Calu3 (cell line): ENCODE measurements at regions not wholly inside any gene's neighbourhood (a gene's known extent, or its start where the extent isn't known, plus 50 kb on each side); places are given as distances from the start of the nearest gene placed in this dataset.

Source experiments
- BruUV-seq: library from RNA; stranded (reverse); fragments of 400-500 nt; replicated peaks from 2 replicates; lab custom pipeline; 2021; lab: Mats Ljungman, UMichigan
- CTCF ChIA-PET: fragments of 300-600 bp; sonication (Branson Sonifier 250); formaldehyde crosslinking; loops from one replicate; lab custom pipeline; 2022; ENCODE audit warnings: antibody characterized with exemption; lab: Charles Lee
- DNase-seq: peaks from one replicate; pipeline ENCODE4 v3.0.0; 2022
- H3K27ac Mint-ChIP-seq: one replicate; pipeline ENCODE4 v1.8.0; 2022; ENCODE audit warnings: mixed read lengths; ENCODE audit not compliant: unreplicated experiment
- H3K27me3 Mint-ChIP-seq: one replicate; pipeline ENCODE4 v1.8.0; 2022; ENCODE audit warnings: mixed read lengths; ENCODE audit not compliant: unreplicated experiment
- H3K36me3 Mint-ChIP-seq: one replicate; pipeline ENCODE4 v1.8.0; 2022; ENCODE audit warnings: mild to moderate bottlenecking, moderate library complexity, mixed read lengths; ENCODE audit not compliant: insufficient read depth, unreplicated experiment
- H3K4me1 Mint-ChIP-seq: one replicate; pipeline ENCODE4 v1.8.0; 2022; ENCODE audit warnings: mild to moderate bottlenecking, low read depth, mixed read lengths; ENCODE audit not compliant: unreplicated experiment
- H3K4me3 Mint-ChIP-seq: one replicate; pipeline ENCODE4 v1.8.0; 2022; ENCODE audit warnings: mild to moderate bottlenecking, low read depth, moderate library complexity, mixed read lengths; ENCODE audit not compliant: unreplicated experiment
- H3K9me3 Mint-ChIP-seq: one replicate; pipeline ENCODE4 v1.8.0; 2022; ENCODE audit warnings: low read depth, mixed read lengths; ENCODE audit not compliant: unreplicated experiment
- intact Hi-C: fragments of 100-400 bp; cut with micrococcal nuclease; formaldehyde crosslinking; loops from one replicate; pipeline ENCODE4 v1.10.0; 2022; ENCODE audit not compliant: unreplicated experiment
- TF ChIP-seq, protein P1 (sequence below): fragments of 200-600 bp; IDR thresholded peaks from one replicate; pipeline ENCODE4 v1.8.0; 2022; ENCODE audit warnings: antibody characterized with exemption; ENCODE audit not compliant: unreplicated experiment

DNA sequence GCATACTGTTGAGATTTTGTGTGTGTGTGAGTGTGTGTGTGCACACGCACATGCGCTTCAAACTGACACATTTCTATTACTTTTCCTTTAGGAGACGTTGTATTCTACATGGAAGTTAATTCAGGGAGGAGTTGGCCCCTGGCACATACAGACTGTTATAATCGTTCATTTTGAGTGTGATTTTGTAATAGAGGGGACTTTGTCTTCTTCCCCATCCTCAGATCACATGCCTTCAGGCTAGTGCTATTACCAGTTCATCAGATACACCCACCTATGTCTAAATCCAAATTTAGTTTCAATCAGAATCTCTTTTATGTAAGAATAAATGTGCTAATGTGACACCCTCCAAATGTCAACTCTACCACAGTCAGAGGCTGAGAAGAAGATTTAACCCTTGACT is 90.2 kb downstream of the FBXO4 start:
- BruUV-seq, result no TSS peak
- CTCF ChIA-PET, result interaction anchor here (0.7 kb wide), 1 partner anchor 61 kb away, joined by 3 read pairs; no protein-coding TSS in a partner anchor
- Mint-ChIP-seq H3K4me3 (no peak overlapping the region), H3K27me3 (peaks cover 1% of the 10 kb centered on the region), H3K27ac (no peak overlapping the region), H3K36me3 (no peaks in the 10 kb centered on the region), H3K9me3 (no peaks in the 10 kb centered on the region), H3K4me1 (no peaks in the 10 kb centered on the region)
- intact Hi-C loops, result no loop called here
- TF ChIP-seq, protein P1, sequence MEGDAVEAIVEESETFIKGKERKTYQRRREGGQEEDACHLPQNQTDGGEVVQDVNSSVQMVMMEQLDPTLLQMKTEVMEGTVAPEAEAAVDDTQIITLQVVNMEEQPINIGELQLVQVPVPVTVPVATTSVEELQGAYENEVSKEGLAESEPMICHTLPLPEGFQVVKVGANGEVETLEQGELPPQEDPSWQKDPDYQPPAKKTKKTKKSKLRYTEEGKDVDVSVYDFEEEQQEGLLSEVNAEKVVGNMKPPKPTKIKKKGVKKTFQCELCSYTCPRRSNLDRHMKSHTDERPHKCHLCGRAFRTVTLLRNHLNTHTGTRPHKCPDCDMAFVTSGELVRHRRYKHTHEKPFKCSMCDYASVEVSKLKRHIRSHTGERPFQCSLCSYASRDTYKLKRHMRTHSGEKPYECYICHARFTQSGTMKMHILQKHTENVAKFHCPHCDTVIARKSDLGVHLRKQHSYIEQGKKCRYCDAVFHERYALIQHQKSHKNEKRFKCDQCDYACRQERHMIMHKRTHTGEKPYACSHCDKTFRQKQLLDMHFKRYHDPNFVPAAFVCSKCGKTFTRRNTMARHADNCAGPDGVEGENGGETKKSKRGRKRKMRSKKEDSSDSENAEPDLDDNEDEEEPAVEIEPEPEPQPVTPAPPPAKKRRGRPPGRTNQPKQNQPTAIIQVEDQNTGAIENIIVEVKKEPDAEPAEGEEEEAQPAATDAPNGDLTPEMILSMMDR, result no peak
- DNase-seq, result no peak

DNA sequence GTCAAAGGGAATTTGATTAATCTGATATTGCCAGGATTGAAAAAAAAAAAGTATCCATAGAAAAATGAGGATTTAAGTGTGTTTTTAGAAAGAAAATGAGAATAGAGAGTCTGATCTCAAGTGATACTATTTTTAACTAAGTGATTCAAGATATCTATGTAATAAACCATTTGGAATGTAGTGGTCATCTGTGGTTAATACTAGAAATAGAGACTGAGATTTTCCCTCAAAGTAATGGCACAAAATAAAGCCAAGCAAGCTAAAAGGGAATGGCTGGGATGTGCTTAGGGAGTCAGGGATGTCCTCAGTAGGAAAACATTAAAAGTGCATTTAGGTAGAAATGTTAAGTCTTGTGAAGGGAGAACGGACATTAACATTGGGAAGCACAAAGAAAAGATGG is 90.6 kb downstream of the FBXO4 start:
- H3K9me3 Mint-ChIP-seq, result no peaks in the 10 kb centered on the region
- TF ChIP-seq, protein P1, result no peak
- H3K27ac Mint-ChIP-seq, result no peak overlapping the region
- H3K4me1 Mint-ChIP-seq, result no peaks in the 10 kb centered on the region
- DNase-seq, result no peak
- CTCF ChIA-PET, result interaction anchor here (0.7 kb wide), 1 partner anchor 61 kb away, joined by 3 read pairs; no protein-coding TSS in a partner anchor
- H3K4me3 Mint-ChIP-seq, result no peak overlapping the region
- H3K27me3 Mint-ChIP-seq, result peaks cover 6% of the 10 kb centered on the region
- intact Hi-C loops, result no loop called here
- BruUV-seq, result no TSS peak
- no peaks in the 10 kb centered on the region for H3K36me3 Mint-ChIP-seq

DNA sequence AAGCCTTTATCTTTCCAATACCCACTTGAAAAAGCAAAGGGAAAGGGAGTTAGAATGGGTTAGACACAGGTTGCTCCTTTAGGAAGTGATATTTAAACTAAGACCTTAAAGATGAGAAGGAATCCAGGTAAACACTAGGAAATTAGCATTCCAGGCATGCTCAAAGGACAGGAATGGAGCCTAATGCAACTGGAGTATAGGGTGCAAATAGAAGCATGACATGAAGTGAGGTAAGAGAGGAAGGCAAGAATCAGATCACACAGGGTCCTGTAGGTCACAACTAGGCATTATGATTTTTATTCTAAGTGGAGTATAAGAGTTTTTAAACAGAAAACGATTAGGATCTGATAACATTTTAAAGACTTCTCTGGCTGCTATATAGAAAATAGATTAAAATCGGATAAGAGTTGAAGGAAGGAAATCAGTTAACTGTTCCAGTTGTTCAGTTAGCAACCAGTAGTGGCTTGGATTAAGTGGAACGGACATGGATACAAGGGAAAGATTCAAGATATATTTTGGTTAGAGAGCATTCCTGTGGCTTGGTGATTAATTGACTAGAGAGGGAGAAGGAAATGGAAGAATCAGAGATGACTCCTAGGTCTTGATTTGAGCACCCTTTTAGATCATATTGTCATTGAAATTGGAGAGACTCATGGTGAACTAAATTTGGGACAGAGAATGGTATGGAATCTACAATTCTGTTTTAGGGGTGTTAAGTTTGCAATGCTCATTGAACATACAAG is 95.9 kb downstream of the FBXO4 start:
- Mint-ChIP-seq H3K27me3 (peaks cover 30% of the 10 kb centered on the region), H3K9me3 (peaks cover 3% of the 10 kb centered on the region), H3K36me3 (no peaks in the 10 kb centered on the region), H3K27ac (no peak overlapping the region), H3K4me1 (no peaks in the 10 kb centered on the region), H3K4me3 (no peak overlapping the region)
- no peak for DNase-seq
- TF ChIP-seq, protein P1, result no peak
- intact Hi-C loops, result no loop called here
- CTCF ChIA-PET, result no interaction called here
- no TSS peak for BruUV-seq

DNA sequence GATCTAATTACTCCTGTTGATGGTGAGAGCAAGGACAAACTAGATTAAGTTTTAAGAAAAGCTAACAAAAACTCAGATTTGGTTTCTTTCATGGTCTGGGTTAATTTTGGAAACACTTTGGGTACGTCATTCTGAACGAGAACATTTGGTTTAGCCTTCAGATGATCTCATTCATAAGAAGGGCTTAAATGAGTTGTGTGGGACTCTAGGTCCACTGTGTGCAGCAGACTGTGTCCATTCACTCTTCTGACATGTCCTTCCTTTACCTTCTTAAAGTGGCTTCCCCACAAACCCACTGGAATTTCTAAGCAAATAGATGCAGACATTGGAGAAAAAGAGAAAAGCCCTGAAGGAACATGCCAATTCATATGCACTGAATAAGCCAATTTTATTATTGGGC is 96.8 kb downstream of the FBXO4 start:
- no TSS peak for BruUV-seq
- Mint-ChIP-seq H3K27me3 (peaks cover 37% of the 10 kb centered on the region), H3K4me1 (no peaks in the 10 kb centered on the region), H3K9me3 (peaks cover 3% of the 10 kb centered on the region), H3K36me3 (no peaks in the 10 kb centered on the region), H3K27ac (no peak overlapping the region), H3K4me3 (no peak overlapping the region)
- DNase-seq, result no peak
- intact Hi-C loops, result no loop called here
- TF ChIP-seq, protein P1, result no peak
- CTCF ChIA-PET, result no interaction called here
